WTC11 (cell line): ENCODE measurements at regions not wholly inside any gene's neighbourhood (a gene's known extent, or its start where the extent isn't known, plus 50 kb on each side); places are given as distances from the start of the nearest gene placed in this dataset.

Experiments
- ATAC-seq: fragments of 200-7000 bp; cut with Tn5 transposase; 2 replicates; pipeline ENCODE4 v1.10.0; 2021; ENCODE audit warnings: mild to moderate bottlenecking, moderate library complexity
- CTCF ChIA-PET: fragments of 300-600 bp; sonication (Branson Sonifier 250); formaldehyde crosslinking; loops from one replicate; lab custom pipeline; 2021; ENCODE audit warnings: antibody characterized with exemption; lab: Charles Lee
- POLR2A ChIA-PET: fragments of 350-600 bp; sonication (Branson Sonifier 250); formaldehyde crosslinking; loops from one replicate; lab custom pipeline; 2021; ENCODE audit warnings: antibody characterized with exemption; lab: Charles Lee
- DNase-seq: peaks from one replicate; pipeline ENCODE4 v3.0.0; 2021; ENCODE audit warnings: low spot score
- H3K27ac Mint-ChIP-seq: 2 replicates; pipeline ENCODE4 v1.8.0; 2021; ENCODE audit warnings: mixed read lengths
- H3K27me3 Mint-ChIP-seq: 2 replicates; pipeline ENCODE4 v1.8.0; 2021; ENCODE audit warnings: low read depth, mild to moderate bottlenecking, moderate library complexity, mixed read lengths
- H3K36me3 Mint-ChIP-seq: 2 replicates; pipeline ENCODE4 v1.8.0; 2021; ENCODE audit warnings: mixed read lengths
- H3K4me1 Mint-ChIP-seq: 2 replicates; pipeline ENCODE4 v1.8.0; 2022; ENCODE audit warnings: mixed read lengths
- H3K4me3 Mint-ChIP-seq: 2 replicates; pipeline ENCODE4 v1.8.0; 2021; ENCODE audit warnings: mild to moderate bottlenecking, moderate library complexity, mixed read lengths
- H3K9me3 Mint-ChIP-seq: 2 replicates; pipeline ENCODE4 v1.8.0; 2021; ENCODE audit warnings: mixed read lengths
- ATF6 ChIP-seq: sonication (generic); formaldehyde crosslinking; IDR thresholded peaks from 2 replicates; pipeline ENCODE4 v1.8.1; 2023; ENCODE audit warnings: mild to moderate bottlenecking, missing genetic modification reagents
- CBFB ChIP-seq: sonication (generic); formaldehyde crosslinking; IDR thresholded peaks from 2 replicates; pipeline ENCODE4 v1.8.1; 2022; ENCODE audit warnings: mild to moderate bottlenecking, low read depth, missing genetic modification reagents
- CDX4 ChIP-seq: fragments of 250-450 bp; sonication (Bioruptor Pico); IDR thresholded peaks from 2 replicates; pipeline ENCODE4 v1.9.0; 2021; ENCODE audit warnings: moderate library complexity, mild to moderate bottlenecking, inconsistent platforms, borderline replicate concordance
- HMGA2 ChIP-seq: fragments of 250-450 bp; sonication (Bioruptor Pico); IDR thresholded peaks from 2 replicates; pipeline ENCODE4 v1.4.0; 2021; ENCODE audit warnings: mild to moderate bottlenecking, moderate library complexity
- PRRX2 ChIP-seq: fragments of 250-450 bp; sonication (Bioruptor Pico); IDR thresholded peaks from 2 replicates; pipeline ENCODE4 v1.8.0; 2021; ENCODE audit warnings: mild to moderate bottlenecking
- SMAD4 ChIP-seq: sonication (generic); formaldehyde crosslinking; IDR thresholded peaks from 2 replicates; pipeline ENCODE4 v1.8.0; 2022; ENCODE audit warnings: mild to moderate bottlenecking, missing genetic modification reagents
- ZNF138 ChIP-seq: sonication (generic); formaldehyde crosslinking; conservative IDR thresholded peaks from 2 replicates; pipeline ENCODE4 v1.8.1; 2022; ENCODE audit warnings: mild to moderate bottlenecking, moderate library complexity, missing genetic modification reagents
- ZNF396 ChIP-seq: fragments of 250-450 bp; sonication (Bioruptor Pico); IDR thresholded peaks from 2 replicates; pipeline ENCODE4 v1.8.0; 2021; ENCODE audit warnings: mild to moderate bottlenecking, moderate library complexity, borderline replicate concordance
- ZNF416 ChIP-seq: fragments of 250-450 bp; sonication (Bioruptor Pico); IDR thresholded peaks from 2 replicates; pipeline ENCODE4 v1.9.0; 2021; ENCODE audit warnings: mild to moderate bottlenecking, inconsistent platforms
- TF ChIP-seq, protein P1 (sequence below): sonication (generic); formaldehyde crosslinking; IDR thresholded peaks from 2 replicates; pipeline ENCODE4 v1.8.0; 2022; ENCODE audit warnings: missing genetic modification reagents
- TF ChIP-seq, protein P2 (sequence below): sonication (generic); formaldehyde crosslinking; IDR thresholded peaks from 2 replicates; pipeline ENCODE4 v1.8.1; 2022; ENCODE audit warnings: missing genetic modification reagents, borderline replicate concordance
- TF ChIP-seq, protein P3 (sequence below): fragments of 250-450 bp; sonication (Bioruptor Pico); IDR thresholded peaks from 2 replicates; pipeline ENCODE4 v1.9.0; 2021; ENCODE audit warnings: mild to moderate bottlenecking

DNA sequence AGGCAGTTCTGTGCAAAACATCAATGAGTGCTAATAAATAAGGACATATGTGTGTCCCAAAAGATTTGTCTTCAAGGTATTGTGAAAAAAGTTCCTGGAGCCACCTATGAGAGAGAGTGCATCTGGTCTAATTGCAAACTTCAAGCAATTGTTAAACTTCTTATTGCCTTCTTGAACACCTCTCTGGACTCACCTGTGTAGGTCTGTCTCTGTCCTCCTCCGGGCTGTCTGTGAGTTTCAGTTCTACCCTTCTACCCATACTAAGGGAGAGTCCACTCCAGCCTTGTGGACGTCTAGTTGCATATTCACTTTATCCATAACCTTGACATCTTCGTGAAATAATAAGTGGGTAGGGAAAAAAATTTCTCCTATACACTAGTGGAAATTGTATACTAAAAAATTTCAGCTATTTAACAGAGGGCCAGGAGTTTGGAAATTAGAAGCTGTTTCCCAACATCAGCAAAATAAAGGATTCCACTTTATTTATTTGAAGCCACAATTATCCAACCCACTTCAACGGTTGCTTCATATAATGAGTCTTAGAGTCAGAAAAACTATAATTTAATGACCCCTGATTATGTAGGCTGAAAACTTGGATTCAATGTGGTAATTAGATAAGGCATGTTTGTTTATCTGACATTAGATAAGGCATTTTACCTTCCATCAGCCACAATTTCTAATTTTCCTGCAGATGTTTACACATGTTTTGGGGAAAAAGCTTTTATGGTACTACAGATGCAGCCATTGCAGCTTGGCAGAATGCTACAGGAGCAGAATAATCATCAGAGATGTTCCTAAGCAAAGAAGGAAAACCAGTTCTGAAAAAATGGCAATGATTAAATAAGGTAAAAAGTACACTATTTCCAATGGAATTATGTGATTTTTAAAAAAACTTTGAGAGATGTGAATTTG is 150.8 kb upstream of the FAM3C start:
- DNase-seq (no peak), ATAC-seq (no peak)
- peaks cover 27% of the 10 kb centered on the region for H3K9me3 Mint-ChIP-seq
- no peak overlapping the region for H3K4me3 Mint-ChIP-seq
- H3K27ac Mint-ChIP-seq: no peak overlapping the region
- POLR2A ChIA-PET: no interaction called here
- peaks cover 22% of the 10 kb centered on the region for H3K36me3 Mint-ChIP-seq
- H3K4me1 Mint-ChIP-seq: peaks cover 4% of the 10 kb centered on the region
- no peaks in the 10 kb centered on the region for H3K27me3 Mint-ChIP-seq
- CTCF ChIA-PET: interaction anchor here (0.8 to 2.2 kb wide), 7 partner anchors 8 to 447 kb away, joined by 3 to 24 read pairs (median 5); partner anchors contain the start of gene FAM3C
- TF ChIP-seq HMGA2 (CRISPR knock-in tag): no peak

DNA sequence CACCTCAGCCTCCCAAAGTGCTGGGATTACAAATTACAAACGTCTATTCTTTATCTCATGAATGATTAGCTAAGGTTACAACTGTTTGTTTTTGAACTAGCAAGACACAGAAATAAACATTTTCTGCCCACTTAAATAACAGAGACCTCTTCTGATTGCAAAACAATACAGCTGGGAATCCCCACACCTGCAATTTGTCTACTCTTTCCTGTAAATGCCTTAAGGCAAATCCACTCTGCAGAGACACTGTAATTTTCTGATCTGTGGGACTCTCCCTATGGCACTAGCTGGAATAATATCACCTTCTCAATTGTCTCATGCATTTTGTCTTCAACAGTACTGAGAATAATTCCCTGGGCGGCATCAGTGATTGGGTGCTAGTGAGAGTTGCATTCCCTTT is 149.3 kb upstream of the FAM3C start:
- no peak for TF ChIP-seq SMAD4
- no peak for TF ChIP-seq ATF6
- TF ChIP-seq PRRX2 (CRISPR knock-in tag): no peak
- TF ChIP-seq, protein P1, sequence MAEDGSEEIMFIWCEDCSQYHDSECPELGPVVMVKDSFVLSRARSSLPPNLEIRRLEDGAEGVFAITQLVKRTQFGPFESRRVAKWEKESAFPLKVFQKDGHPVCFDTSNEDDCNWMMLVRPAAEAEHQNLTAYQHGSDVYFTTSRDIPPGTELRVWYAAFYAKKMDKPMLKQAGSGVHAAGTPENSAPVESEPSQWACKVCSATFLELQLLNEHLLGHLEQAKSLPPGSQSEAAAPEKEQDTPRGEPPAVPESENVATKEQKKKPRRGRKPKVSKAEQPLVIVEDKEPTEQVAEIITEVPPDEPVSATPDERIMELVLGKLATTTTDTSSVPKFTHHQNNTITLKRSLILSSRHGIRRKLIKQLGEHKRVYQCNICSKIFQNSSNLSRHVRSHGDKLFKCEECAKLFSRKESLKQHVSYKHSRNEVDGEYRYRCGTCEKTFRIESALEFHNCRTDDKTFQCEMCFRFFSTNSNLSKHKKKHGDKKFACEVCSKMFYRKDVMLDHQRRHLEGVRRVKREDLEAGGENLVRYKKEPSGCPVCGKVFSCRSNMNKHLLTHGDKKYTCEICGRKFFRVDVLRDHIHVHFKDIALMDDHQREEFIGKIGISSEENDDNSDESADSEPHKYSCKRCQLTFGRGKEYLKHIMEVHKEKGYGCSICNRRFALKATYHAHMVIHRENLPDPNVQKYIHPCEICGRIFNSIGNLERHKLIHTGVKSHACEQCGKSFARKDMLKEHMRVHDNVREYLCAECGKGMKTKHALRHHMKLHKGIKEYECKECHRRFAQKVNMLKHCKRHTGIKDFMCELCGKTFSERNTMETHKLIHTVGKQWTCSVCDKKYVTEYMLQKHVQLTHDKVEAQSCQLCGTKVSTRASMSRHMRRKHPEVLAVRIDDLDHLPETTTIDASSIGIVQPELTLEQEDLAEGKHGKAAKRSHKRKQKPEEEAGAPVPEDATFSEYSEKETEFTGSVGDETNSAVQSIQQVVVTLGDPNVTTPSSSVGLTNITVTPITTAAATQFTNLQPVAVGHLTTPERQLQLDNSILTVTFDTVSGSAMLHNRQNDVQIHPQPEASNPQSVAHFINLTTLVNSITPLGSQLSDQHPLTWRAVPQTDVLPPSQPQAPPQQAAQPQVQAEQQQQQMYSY: no peak
- no peak for TF ChIP-seq ZNF138 (CRISPR knock-in tag)
- TF ChIP-seq, protein P2, sequence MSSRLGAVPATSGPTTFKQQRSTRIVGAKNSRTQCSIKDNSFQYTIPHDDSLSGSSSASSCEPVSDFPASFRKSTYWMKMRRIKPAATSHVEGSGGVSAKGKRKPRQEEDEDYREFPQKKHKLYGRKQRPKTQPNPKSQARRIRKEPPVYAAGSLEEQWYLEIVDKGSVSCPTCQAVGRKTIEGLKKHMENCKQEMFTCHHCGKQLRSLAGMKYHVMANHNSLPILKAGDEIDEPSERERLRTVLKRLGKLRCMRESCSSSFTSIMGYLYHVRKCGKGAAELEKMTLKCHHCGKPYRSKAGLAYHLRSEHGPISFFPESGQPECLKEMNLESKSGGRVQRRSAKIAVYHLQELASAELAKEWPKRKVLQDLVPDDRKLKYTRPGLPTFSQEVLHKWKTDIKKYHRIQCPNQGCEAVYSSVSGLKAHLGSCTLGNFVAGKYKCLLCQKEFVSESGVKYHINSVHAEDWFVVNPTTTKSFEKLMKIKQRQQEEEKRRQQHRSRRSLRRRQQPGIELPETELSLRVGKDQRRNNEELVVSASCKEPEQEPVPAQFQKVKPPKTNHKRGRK: no peak
- TF ChIP-seq CBFB (CRISPR knock-in tag): no peak
- no peak for TF ChIP-seq HMGA2 (CRISPR knock-in tag)
- no peak for TF ChIP-seq ZNF416 (CRISPR knock-in tag)
- TF ChIP-seq, protein P3, sequence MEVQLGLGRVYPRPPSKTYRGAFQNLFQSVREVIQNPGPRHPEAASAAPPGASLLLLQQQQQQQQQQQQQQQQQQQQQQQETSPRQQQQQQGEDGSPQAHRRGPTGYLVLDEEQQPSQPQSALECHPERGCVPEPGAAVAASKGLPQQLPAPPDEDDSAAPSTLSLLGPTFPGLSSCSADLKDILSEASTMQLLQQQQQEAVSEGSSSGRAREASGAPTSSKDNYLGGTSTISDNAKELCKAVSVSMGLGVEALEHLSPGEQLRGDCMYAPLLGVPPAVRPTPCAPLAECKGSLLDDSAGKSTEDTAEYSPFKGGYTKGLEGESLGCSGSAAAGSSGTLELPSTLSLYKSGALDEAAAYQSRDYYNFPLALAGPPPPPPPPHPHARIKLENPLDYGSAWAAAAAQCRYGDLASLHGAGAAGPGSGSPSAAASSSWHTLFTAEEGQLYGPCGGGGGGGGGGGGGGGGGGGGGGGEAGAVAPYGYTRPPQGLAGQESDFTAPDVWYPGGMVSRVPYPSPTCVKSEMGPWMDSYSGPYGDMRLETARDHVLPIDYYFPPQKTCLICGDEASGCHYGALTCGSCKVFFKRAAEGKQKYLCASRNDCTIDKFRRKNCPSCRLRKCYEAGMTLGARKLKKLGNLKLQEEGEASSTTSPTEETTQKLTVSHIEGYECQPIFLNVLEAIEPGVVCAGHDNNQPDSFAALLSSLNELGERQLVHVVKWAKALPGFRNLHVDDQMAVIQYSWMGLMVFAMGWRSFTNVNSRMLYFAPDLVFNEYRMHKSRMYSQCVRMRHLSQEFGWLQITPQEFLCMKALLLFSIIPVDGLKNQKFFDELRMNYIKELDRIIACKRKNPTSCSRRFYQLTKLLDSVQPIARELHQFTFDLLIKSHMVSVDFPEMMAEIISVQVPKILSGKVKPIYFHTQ: no peak
- no peak for TF ChIP-seq ZNF396 (CRISPR knock-in tag)
- no peak for TF ChIP-seq CDX4
- ChIA-PET POLR2A (no interaction called here), CTCF (interaction anchor here (1.2 kb wide), 1 partner anchor 179 kb away, joined by 3 read pairs; no protein-coding TSS in a partner anchor)
- DNase-seq: no peak
- ATAC-seq: no peak
- Mint-ChIP-seq H3K27me3 (no peaks in the 10 kb centered on the region), H3K36me3 (peaks cover 22% of the 10 kb centered on the region), H3K9me3 (peaks cover 27% of the 10 kb centered on the region), H3K27ac (no peak overlapping the region), H3K4me1 (peaks cover 4% of the 10 kb centered on the region; the same call in 1 of the 2 replicates), H3K4me3 (no peak overlapping the region)
